ENCODE measurements at regions not wholly inside any gene's neighbourhood (a gene's known extent, or its start where the extent isn't known, plus 50 kb on each side); places are given as distances from the start of the nearest gene placed in this dataset.
A peak's percentile ranks its signal among the peaks of the same experiment; 100 is the strongest.

- no peak for DNase-seq
These were observed 565.4 kb downstream of the LMO4 start for GRCh38 chr1:87894062-87894461.

- no peak for DNase-seq
These were observed 568.8 kb downstream of the LMO4 start for GRCh38 chr1:87897481-87897880.

GRCh38 chr1:87898431-87898830 is 569.8 kb downstream of the LMO4 start:
- DNase-seq, result no peak

GRCh38 chr1:87899017-87899416 is 570.3 kb downstream of the LMO4 start:
- no peak for DNase-seq

GRCh38 chr1:87899746-87900145 is 571.1 kb downstream of the LMO4 start:
- no peak for DNase-seq

GRCh38 chr1:87902830-87903229 is 574.1 kb downstream of the LMO4 start:
- DNase-seq, result peak; percentile 48 to 60

GRCh38 chr1:87903242-87903641 is 574.6 kb downstream of the LMO4 start:
- DNase-seq, result no peak

- DNase-seq, result no peak
These were observed 576.0 kb downstream of the LMO4 start for GRCh38 chr1:87904651-87905050.

GRCh38 chr1:87905651-87906050 is 577.0 kb downstream of the LMO4 start:
- no peak for DNase-seq

GRCh38 chr1:87906078-87906477 is 577.4 kb downstream of the LMO4 start:
- DNase-seq, result no peak

- no peak for DNase-seq
These were observed 584.7 kb downstream of the LMO4 start for GRCh38 chr1:87913361-87913760.

- no peak for DNase-seq
These were observed 585.7 kb downstream of the LMO4 start for GRCh38 chr1:87914396-87914795.

GRCh38 chr1:87915771-87916170 is 587.1 kb downstream of the LMO4 start:
- DNase-seq, result no peak

GRCh38 chr1:87916965-87917364 is 588.3 kb downstream of the LMO4 start:
- no peak for DNase-seq

GRCh38 chr1:87918398-87918797 is 589.7 kb downstream of the LMO4 start:
- no peak for DNase-seq

- no peak for DNase-seq
These were observed 594.2 kb downstream of the LMO4 start for GRCh38 chr1:87922885-87923284.

- no peak for DNase-seq
These were observed 597.6 kb downstream of the LMO4 start for GRCh38 chr1:87926131-87926830.

GRCh38 chr1:87926921-87927320 is 598.2 kb downstream of the LMO4 start:
- no peak for DNase-seq

GRCh38 chr1:87927391-87928280 is 599.0 kb downstream of the LMO4 start:
- no peak for DNase-seq

GRCh38 chr1:87928623-87929022 is 599.9 kb downstream of the LMO4 start:
- no peak for DNase-seq

GRCh38 chr1:87929906-87930305 is 601.2 kb downstream of the LMO4 start:
- DNase-seq, result no peak

- no peak for DNase-seq
These were observed 602.1 kb downstream of the LMO4 start for GRCh38 chr1:87930796-87931195.

- DNase-seq, result no peak
These were observed 604.5 kb downstream of the LMO4 start for GRCh38 chr1:87933171-87933570.

- no peak for DNase-seq
These were observed 606.5 kb downstream of the LMO4 start for GRCh38 chr1:87935130-87935529.

Data from AML-193 (cell line).